ENCODE measurements at regions not wholly inside any gene's neighbourhood (a gene's known extent, or its start where the extent isn't known, plus 50 kb on each side); places are given as distances from the start of the nearest gene placed in this dataset.

- H3K4me1 ChIP-seq (ENCODE audit: control insufficient read depth in 1 of 2, low read depth in 2 of 2): no peaks in the 10 kb centered on the region
- no peak overlapping the region for H3K4me3 ChIP-seq
- TF ChIP-seq CTCF (IDR thresholded peaks at IDR 0.05): no peak
- no peaks in the 10 kb centered on the region for H3K36me3 ChIP-seq
- ATAC-seq (ENCODE audit: insufficient number of reproducible peaks, low FRiP score, low read depth) (no peak), DNase-seq (ENCODE audit: low spot score) (no peak)
- no peaks in the 10 kb centered on the region for H3K9me3 ChIP-seq
- H3K27me3 ChIP-seq (replicated peaks; ENCODE audit: insufficient read depth): no peaks in the 10 kb centered on the region
- H3K27ac ChIP-seq: no peak overlapping the region
Measured at GRCh38 chr6:12221856-12222255, 68.3 kb upstream of the EDN1 start.

DNA sequence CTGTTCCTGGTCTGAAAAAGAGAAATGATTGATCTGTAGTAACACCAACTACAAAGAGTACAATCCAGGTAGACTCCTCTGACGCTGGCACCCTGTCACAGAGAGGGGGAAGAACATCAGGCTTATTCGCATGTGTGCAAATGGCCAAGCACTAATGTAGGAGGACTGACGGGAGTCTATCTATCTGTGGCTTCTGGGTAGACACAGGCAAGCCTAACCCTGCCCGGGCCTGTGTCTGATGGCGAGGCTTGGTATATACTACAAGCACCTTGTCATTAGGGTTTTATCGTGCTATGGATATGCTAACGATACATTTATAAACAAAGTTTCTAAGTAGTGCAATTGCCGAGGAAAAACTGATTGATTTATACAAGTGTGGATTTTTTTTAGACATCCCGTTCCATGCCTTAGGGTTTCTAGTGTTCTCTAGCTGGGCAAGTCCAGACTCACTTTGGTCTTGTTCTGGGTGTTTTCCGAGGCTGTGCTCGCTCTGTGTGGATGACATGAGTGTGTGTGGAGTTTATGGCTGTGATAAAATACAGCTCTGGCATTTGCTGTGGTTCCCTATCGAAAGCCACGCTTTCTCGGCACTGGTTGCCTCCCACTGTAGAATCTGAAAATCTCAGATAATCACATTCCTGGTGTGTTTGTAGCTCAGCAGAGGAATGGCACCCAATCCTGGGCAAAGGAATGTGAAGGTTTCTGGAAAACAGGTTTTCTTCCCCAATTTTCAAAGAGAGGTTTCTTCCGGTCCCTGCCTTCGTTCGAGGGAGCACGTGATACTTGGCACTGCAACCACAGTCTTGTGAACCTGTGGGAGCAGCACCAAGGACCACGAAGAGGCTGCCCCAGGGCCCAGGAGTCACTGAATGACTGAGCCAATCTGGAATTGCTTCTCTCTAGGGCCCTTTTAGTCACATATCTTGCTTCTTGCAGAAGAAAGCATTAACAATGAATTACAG is 67.5 kb upstream of the EDN1 start:
- no peak for ATAC-seq (ENCODE audit: insufficient number of reproducible peaks, low FRiP score, low read depth)
- Histone ChIP-seq H3K36me3 (no peaks in the 10 kb centered on the region), H3K27ac (no peak overlapping the region), H3K4me3 (no peak overlapping the region), H3K4me1 (ENCODE audit: control insufficient read depth in 1 of 2, low read depth in 2 of 2) (no peaks in the 10 kb centered on the region), H3K9me3 (no peaks in the 10 kb centered on the region), H3K27me3 (replicated peaks; ENCODE audit: insufficient read depth) (no peaks in the 10 kb centered on the region)
- no peak for TF ChIP-seq CTCF (IDR thresholded peaks at IDR 0.05)
- DNase-seq (ENCODE audit: low spot score): no peak

GRCh38 chr6:12223383-12223782 is 66.8 kb upstream of the EDN1 start:
- no peaks in the 10 kb centered on the region for H3K27me3 ChIP-seq (replicated peaks; ENCODE audit: insufficient read depth)
- no peak overlapping the region for H3K27ac ChIP-seq
- ATAC-seq (ENCODE audit: insufficient number of reproducible peaks, low FRiP score, low read depth): no peak

GRCh38 chr6:12224251-12224650 is 65.9 kb upstream of the EDN1 start:
- DNase-seq (ENCODE audit: low spot score) (no peak), ATAC-seq (ENCODE audit: insufficient number of reproducible peaks, low FRiP score, low read depth) (no peak)
- no peak for TF ChIP-seq CTCF (IDR thresholded peaks at IDR 0.05)
- H3K4me1 ChIP-seq (ENCODE audit: control insufficient read depth in 1 of 2, low read depth in 2 of 2): no peaks in the 10 kb centered on the region
- H3K9me3 ChIP-seq: no peaks in the 10 kb centered on the region
- no peaks in the 10 kb centered on the region for H3K36me3 ChIP-seq
- H3K27me3 ChIP-seq (replicated peaks; ENCODE audit: insufficient read depth): no peaks in the 10 kb centered on the region
- no peak overlapping the region for H3K4me3 ChIP-seq
- H3K27ac ChIP-seq: no peak overlapping the region

More at GRCh38 chr6:12223383-12223782, 66.8 kb upstream of the EDN1 start:
- no peak for DNase-seq (ENCODE audit: low spot score)
- Histone ChIP-seq H3K36me3 (no peaks in the 10 kb centered on the region), H3K4me1 (ENCODE audit: control insufficient read depth in 1 of 2, low read depth in 2 of 2) (no peaks in the 10 kb centered on the region), H3K4me3 (no peak overlapping the region), H3K9me3 (no peaks in the 10 kb centered on the region)
- no peak for TF ChIP-seq CTCF (IDR thresholded peaks at IDR 0.05)

- DNase-seq (ENCODE audit: low spot score) (no peak), ATAC-seq (ENCODE audit: insufficient number of reproducible peaks, low FRiP score, low read depth) (no peak)
- Histone ChIP-seq H3K36me3 (no peaks in the 10 kb centered on the region), H3K27me3 (replicated peaks; ENCODE audit: insufficient read depth) (no peaks in the 10 kb centered on the region), H3K4me3 (no peak overlapping the region), H3K4me1 (ENCODE audit: control insufficient read depth in 1 of 2, low read depth in 2 of 2) (peaks cover 0 to 5% of the 10 kb centered on the region in 2 donors), H3K27ac (no peak overlapping the region), H3K9me3 (no peaks in the 10 kb centered on the region)
- no peak for TF ChIP-seq CTCF (IDR thresholded peaks at IDR 0.05)
Measured at GRCh38 chr6:12228447-12229146, 61.6 kb upstream of the EDN1 start.

Measured in thoracic aorta (tissue), 2 donors.